Amniotic epithelial cell (primary cell): ENCODE measurements at regions not wholly inside any gene's neighbourhood (a gene's known extent, or its start where the extent isn't known, plus 50 kb on each side); places are given as distances from the start of the nearest gene placed in this dataset.
"Not testable (repeated sequence)": the region's sequence is repeated elsewhere in the genome, so short reads cannot be mapped to it uniquely, and the experiment has no call there.

ENCODE experiments used
- DNase-seq: peaks from one replicate; pipeline ENCODE4 v3.0.0-alpha.2; 2010; ENCODE audit warnings: low read depth

- peak; percentile 76 for DNase-seq
Measured at GRCh38 chr6:144434308-144434990, 149.3 kb downstream of the UTRN start.

- DNase-seq: no peak
Measured at GRCh38 chr6:144435602-144436426, 150.7 kb downstream of the UTRN start.

- no peak for DNase-seq
Measured at GRCh38 chr6:144437105-144437504, 152.0 kb downstream of the UTRN start.

GRCh38 chr6:144438103-144438502, 153.0 kb downstream of the UTRN start:
- DNase-seq: no peak

GRCh38 chr6:144439016-144439415, 153.9 kb downstream of the UTRN start:
- DNase-seq: no peak

GRCh38 chr6:144441801-144442200, 156.7 kb downstream of the UTRN start:
- not testable (repeated sequence) for DNase-seq

GRCh38 chr6:144443157-144443556, 158.0 kb downstream of the UTRN start:
- no peak for DNase-seq

GRCh38 chr6:144447472-144447871, 162.3 kb downstream of the UTRN start:
- peak; percentile 40 for DNase-seq

- DNase-seq: no peak
Measured at GRCh38 chr6:144449218-144449617, 164.1 kb downstream of the UTRN start.

GRCh38 chr6:144449911-144450597, 164.9 kb downstream of the UTRN start:
- no peak for DNase-seq

- no peak for DNase-seq
Measured at GRCh38 chr6:144460327-144461095, 175.4 kb downstream of the UTRN start.

- no peak for DNase-seq
Measured at GRCh38 chr6:144462058-144462457, 176.9 kb downstream of the UTRN start.

- no peak for DNase-seq
Measured at GRCh38 chr6:144466716-144467115, 181.6 kb downstream of the UTRN start.

GRCh38 chr6:144467172-144467762, 182.1 kb downstream of the UTRN start:
- no peak for DNase-seq

- peak; percentile 24 for DNase-seq
Measured at GRCh38 chr6:144467921-144468320, 182.8 kb downstream of the UTRN start.

- no peak for DNase-seq
Measured at GRCh38 chr6:144468709-144469108, 183.6 kb downstream of the UTRN start.

- peak; percentile 14 for DNase-seq
Measured at GRCh38 chr6:144469144-144469575, 184.0 kb downstream of the UTRN start.

GRCh38 chr6:144470201-144470600, 185.1 kb downstream of the UTRN start:
- not testable (repeated sequence) for DNase-seq

- DNase-seq: peak; percentile 50
Measured at GRCh38 chr6:144471986-144472385, 186.9 kb downstream of the UTRN start.

- DNase-seq: no peak
Measured at GRCh38 chr6:144474290-144474689, 189.2 kb downstream of the UTRN start.

GRCh38 chr6:144474904-144475303, 189.8 kb downstream of the UTRN start:
- DNase-seq: no peak

- peak; percentile 40 for DNase-seq
Measured at GRCh38 chr6:144475411-144475810, 190.3 kb downstream of the UTRN start.
